ENCODE measurements at regions not wholly inside any gene's neighbourhood (a gene's known extent, or its start where the extent isn't known, plus 50 kb on each side); places are given as distances from the start of the nearest gene placed in this dataset.

GRCh38 chr4:11019451-11020240 lies 335.1 kb upstream of the CLNK start:
- H3K9me3 ChIP-seq: no peaks in the 10 kb centered on the region
- no peak overlapping the region for H3K4me3 ChIP-seq
- ATAC-seq (no peak), DNase-seq (no peak)
- no peaks in the 10 kb centered on the region for H3K27me3 ChIP-seq
- intact Hi-C loops (cut with DNase I; ENCODE audit: low total_unique reads): no loop called here
- no peaks in the 10 kb centered on the region for H3K36me3 ChIP-seq
- no peaks in the 10 kb centered on the region for H3K4me1 ChIP-seq
- in situ Hi-C loops (cut with MboI; ENCODE audit: low sequenced_read_pairs in 4 of 4): no loop called here
- TF ChIP-seq POLR2A (IDR thresholded peaks at IDR 0.05): no peak
- TF ChIP-seq CTCF (IDR thresholded peaks at IDR 0.05 in 4 of 5, conservative IDR thresholded peaks at IDR 0.05 in 1 of 5): no peak
- no peak overlapping the region for H3K27ac ChIP-seq

- TF ChIP-seq POLR2A (IDR thresholded peaks at IDR 0.05) (no peak), CTCF (IDR thresholded peaks at IDR 0.05 in 4 of 5, conservative IDR thresholded peaks at IDR 0.05 in 1 of 5) (no peak)
- Histone ChIP-seq H3K27ac (no peak overlapping the region), H3K4me1 (no peaks in the 10 kb centered on the region), H3K9me3 (no peaks in the 10 kb centered on the region), H3K36me3 (no peaks in the 10 kb centered on the region), H3K4me3 (no peak overlapping the region), H3K27me3 (no peaks in the 10 kb centered on the region)
- ATAC-seq (no peak), DNase-seq (no peak)
- intact Hi-C loops (cut with DNase I; ENCODE audit: low total_unique reads): no loop called here
- in situ Hi-C loops (cut with MboI; ENCODE audit: low sequenced_read_pairs in 4 of 4): no loop called here
These were observed 329.6 kb upstream of the CLNK start for GRCh38 chr4:11014199-11014598.

- DNase-seq: no peak
- Histone ChIP-seq H3K27me3 (no peaks in the 10 kb centered on the region), H3K9me3 (no peaks in the 10 kb centered on the region), H3K4me3 (no peak overlapping the region), H3K27ac (no peak overlapping the region), H3K4me1 (no peaks in the 10 kb centered on the region), H3K36me3 (no peaks in the 10 kb centered on the region)
- ATAC-seq: no peak
- intact Hi-C loops (cut with DNase I; ENCODE audit: low total_unique reads) (no loop called here), in situ Hi-C loops (cut with MboI; ENCODE audit: low sequenced_read_pairs in 4 of 4) (no loop called here)
- no peak for TF ChIP-seq POLR2A (IDR thresholded peaks at IDR 0.05)
- TF ChIP-seq CTCF (IDR thresholded peaks at IDR 0.05 in 4 of 5, conservative IDR thresholded peaks at IDR 0.05 in 1 of 5): no peak
These were observed 328.6 kb upstream of the CLNK start for GRCh38 chr4:11013094-11013664.

- intact Hi-C loops (cut with DNase I; ENCODE audit: low total_unique reads) (no loop called here), in situ Hi-C loops (cut with MboI; ENCODE audit: low sequenced_read_pairs in 4 of 4) (no loop called here)
- H3K27me3 ChIP-seq: no peaks in the 10 kb centered on the region
- TF ChIP-seq POLR2A (IDR thresholded peaks at IDR 0.05) (no peak), CTCF (IDR thresholded peaks at IDR 0.05 in 4 of 5, conservative IDR thresholded peaks at IDR 0.05 in 1 of 5) (no peak)
- no peaks in the 10 kb centered on the region for H3K9me3 ChIP-seq
- no peak for DNase-seq
- H3K27ac ChIP-seq: no peak overlapping the region
- no peak for ATAC-seq
- no peak overlapping the region for H3K4me3 ChIP-seq
- H3K4me1 ChIP-seq: no peaks in the 10 kb centered on the region
- no peaks in the 10 kb centered on the region for H3K36me3 ChIP-seq
These were observed 326.7 kb upstream of the CLNK start for GRCh38 chr4:11011249-11011648.

All from gastrocnemius medialis (tissue), 4 donors.